Muscle layer of duodenum (tissue), 2 donors: ENCODE measurements at regions not wholly inside any gene's neighbourhood (a gene's known extent, or its start where the extent isn't known, plus 50 kb on each side); places are given as distances from the start of the nearest gene placed in this dataset.

Experiments
- H3K27ac ChIP-seq: one replicate; pipeline ENCODE4 v1.7.0; 2013; ENCODE audit warnings: mild to moderate bottlenecking, low read length
- H3K27me3 ChIP-seq: one replicate; pipeline ENCODE4 v1.7.0; 2013; ENCODE audit warnings: low read depth, mild to moderate bottlenecking, control low read depth, low read length
- H3K36me3 ChIP-seq, 2 donors: one replicate each; pipeline ENCODE4 v1.7.0; 2013; ENCODE audit warnings: low read length in 2 of 2, control low read depth in 1 of 2, mild to moderate bottlenecking in 1 of 2; ENCODE audit not compliant: insufficient read depth in 2 of 2, control insufficient read depth in 1 of 2
- H3K4me1 ChIP-seq, 2 donors: one replicate each; pipeline ENCODE4 v1.7.0; 2013; ENCODE audit warnings: low read length in 2 of 2, mild to moderate bottlenecking in 2 of 2, control low read depth in 1 of 2, moderate library complexity in 1 of 2; ENCODE audit not compliant: insufficient read depth in 2 of 2, control insufficient read depth in 1 of 2
- H3K4me3 ChIP-seq, 2 donors: one replicate each; pipeline ENCODE4 v1.7.0; 2013; ENCODE audit warnings: low read length in 2 of 2, low read depth in 1 of 2, mild to moderate bottlenecking in 1 of 2
- H3K9me3 ChIP-seq, 2 donors: one replicate each; pipeline ENCODE4 v1.7.0; 2013; ENCODE audit warnings: low read length in 2 of 2, control low read depth in 1 of 2, mild to moderate bottlenecking in 1 of 2; ENCODE audit not compliant: control insufficient read depth in 1 of 2
- donor health status: healthy.

DNA sequence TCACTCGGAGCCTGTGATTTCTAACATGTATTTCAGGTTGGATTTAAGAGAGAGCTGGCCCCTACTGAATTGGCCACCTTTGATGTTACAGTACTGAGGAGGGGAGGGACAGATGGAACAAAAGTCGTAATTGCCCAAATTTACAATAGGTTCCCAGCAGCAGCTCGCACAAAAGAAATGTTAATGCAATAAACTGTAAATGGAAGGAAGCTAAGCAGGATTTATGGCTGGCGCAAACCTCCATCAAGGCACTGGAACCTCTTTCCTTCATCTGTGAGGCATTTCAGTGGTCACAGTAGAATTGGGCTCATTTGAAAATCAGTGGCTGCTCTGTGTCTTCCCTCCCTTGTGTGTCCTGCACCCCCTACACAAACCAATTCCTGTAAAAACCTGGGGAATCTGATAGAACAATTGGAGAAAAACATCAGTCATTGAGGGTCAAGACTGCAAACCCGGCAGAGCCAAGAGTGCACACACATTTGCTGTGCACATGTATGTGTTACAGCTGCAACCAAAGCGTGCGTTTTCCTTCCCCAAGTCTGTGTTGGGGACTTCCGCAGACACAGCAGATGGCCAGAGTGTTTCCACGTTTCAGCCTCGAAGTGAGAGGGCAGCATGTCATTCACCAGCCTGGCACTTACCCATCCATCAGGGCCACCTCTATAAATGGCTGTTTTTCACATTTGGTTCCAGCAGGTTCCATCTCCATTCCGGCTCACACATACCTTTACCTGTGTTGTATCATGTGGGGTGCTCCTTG is 192.8 kb downstream of the TM9SF2 start:
- no peaks in the 10 kb centered on the region for H3K27me3 ChIP-seq
- no peaks in the 10 kb centered on the region for H3K36me3 ChIP-seq
- H3K4me3 ChIP-seq = no peak overlapping the region
- no peak overlapping the region for H3K27ac ChIP-seq
- no peaks in the 10 kb centered on the region for H3K9me3 ChIP-seq
- no peaks in the 10 kb centered on the region for H3K4me1 ChIP-seq

DNA sequence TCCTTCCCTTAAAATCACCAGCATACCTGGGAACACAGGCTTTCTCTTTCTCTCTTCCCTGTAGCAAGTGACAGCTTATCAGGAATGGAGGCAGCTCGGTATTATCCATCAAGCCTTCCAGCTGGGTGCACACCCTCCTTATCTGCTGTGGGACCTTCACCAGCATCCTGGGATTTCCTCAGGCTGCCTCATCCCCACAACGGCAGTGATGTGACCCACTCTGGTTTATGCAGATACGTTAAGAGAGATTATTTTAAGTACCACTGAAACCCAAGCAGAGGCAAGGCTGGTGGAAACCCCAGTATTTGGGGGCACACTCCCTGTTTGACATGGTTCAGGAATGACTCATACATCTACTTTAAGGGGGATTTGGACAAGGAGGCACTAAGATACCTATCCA is 192.1 kb downstream of the TM9SF2 start:
- Histone ChIP-seq H3K36me3 (no peaks in the 10 kb centered on the region), H3K27me3 (no peaks in the 10 kb centered on the region), H3K27ac (no peak overlapping the region), H3K4me1 (no peaks in the 10 kb centered on the region), H3K4me3 (no peak overlapping the region), H3K9me3 (no peaks in the 10 kb centered on the region)

DNA sequence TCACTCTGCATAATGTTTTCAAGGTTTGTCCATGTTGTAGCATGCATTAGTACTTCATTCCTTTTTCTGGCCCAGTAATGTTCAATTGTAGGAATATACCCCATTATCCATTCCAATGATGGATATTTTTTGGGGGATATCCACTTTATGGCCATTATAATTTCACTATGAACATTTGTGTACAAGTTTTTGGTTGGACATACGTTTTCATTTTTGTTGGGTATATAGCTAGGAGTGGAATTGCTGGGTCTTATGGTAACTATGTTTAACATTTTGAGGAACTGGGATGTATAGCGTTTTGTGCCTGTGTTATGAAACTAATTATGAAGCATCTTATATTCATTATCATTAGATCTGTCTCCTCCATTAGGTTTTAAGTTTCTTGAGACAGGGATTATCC is 191.6 kb downstream of the TM9SF2 start:
- H3K27me3 ChIP-seq = no peaks in the 10 kb centered on the region
- H3K27ac ChIP-seq = no peak overlapping the region
- no peaks in the 10 kb centered on the region for H3K9me3 ChIP-seq
- H3K4me1 ChIP-seq = no peaks in the 10 kb centered on the region
- no peak overlapping the region for H3K4me3 ChIP-seq
- no peaks in the 10 kb centered on the region for H3K36me3 ChIP-seq

DNA sequence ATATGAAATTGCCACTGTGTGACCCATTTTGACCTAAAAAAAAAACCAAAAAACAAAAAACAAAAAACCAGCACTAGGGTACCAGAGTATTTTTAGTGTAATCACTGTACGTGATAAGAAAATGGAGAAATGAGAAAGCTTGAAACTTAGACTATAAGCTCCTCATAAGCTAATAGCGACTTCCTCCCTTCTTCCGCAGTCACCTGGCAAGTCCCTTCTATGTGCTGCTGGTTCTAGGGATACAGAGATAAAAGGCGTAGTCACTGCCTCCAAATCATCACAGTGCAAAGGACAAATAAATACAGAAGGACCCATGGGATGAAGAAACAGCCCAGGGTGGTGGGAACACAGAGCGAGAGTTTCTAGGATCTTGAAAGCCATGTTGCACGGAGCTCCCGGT is 190.3 kb downstream of the TM9SF2 start:
- H3K27ac ChIP-seq = no peak overlapping the region
- H3K4me1 ChIP-seq = no peaks in the 10 kb centered on the region
- H3K9me3 ChIP-seq = no peaks in the 10 kb centered on the region

DNA sequence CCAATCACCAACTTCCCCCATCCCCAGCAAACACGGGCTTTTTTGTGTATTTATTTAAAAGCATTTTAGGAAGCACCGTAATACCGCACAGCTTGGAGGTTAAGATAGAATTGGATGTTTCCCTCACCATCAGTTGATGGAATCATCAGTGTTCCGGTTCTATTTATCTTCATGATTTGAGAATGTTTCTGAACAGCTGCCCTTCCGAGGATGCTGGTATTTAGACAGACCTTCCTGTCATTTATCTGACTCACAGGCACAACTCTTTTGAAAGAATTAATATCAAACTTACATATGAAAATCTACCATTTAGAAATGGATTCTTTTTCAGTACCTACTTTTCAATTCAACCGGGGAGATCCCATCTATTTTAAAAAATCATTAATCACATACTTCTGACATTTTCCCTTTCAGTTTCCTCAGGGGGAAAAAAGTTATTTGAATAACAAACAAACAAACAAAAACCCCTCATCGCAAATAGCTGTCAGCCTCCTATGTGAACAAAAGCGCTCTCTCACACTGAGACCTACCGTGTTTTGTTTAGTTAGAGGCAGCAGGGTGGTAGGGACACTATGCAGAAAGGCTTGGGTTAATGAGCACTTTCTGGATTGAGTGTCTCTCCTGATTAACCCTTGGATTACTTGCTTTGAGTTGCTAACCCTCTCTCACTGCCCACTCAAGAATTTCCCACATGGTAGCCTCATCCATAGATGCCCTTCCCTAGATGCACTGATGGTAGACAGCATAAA is 189.3 kb downstream of the TM9SF2 start:
- no peaks in the 10 kb centered on the region for H3K27me3 ChIP-seq
- H3K4me1 ChIP-seq = no peaks in the 10 kb centered on the region
- no peaks in the 10 kb centered on the region for H3K36me3 ChIP-seq
- no peak overlapping the region for H3K4me3 ChIP-seq
- no peak overlapping the region for H3K27ac ChIP-seq
- no peaks in the 10 kb centered on the region for H3K9me3 ChIP-seq

More for the DNA sequence above, 190.3 kb downstream of the TM9SF2 start:
- Histone ChIP-seq H3K27me3 (no peaks in the 10 kb centered on the region), H3K4me3 (no peak overlapping the region), H3K36me3 (no peaks in the 10 kb centered on the region)

DNA sequence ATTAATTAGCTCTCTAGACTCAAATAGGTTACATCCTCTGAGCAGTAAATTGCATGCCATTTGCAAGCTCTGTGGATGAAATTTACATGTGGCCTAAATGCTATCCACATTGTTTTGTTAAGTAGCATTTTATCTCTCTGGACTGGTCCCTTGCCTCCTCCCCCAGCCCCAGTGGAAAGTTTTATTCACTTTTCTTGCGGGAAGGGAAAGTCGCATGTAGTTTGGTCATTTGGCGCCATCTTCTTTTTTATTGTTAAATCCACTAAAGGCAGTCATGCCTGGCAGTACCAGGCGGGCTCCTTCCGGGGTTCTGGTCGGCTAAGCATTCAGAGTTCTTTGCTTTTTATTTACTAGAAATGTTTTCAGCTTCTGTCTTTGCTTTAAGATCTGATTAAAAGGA is 188.7 kb downstream of the TM9SF2 start:
- Histone ChIP-seq H3K9me3 (no peaks in the 10 kb centered on the region), H3K4me1 (no peaks in the 10 kb centered on the region), H3K27me3 (no peaks in the 10 kb centered on the region), H3K27ac (no peak overlapping the region), H3K36me3 (no peaks in the 10 kb centered on the region), H3K4me3 (no peak overlapping the region)

DNA sequence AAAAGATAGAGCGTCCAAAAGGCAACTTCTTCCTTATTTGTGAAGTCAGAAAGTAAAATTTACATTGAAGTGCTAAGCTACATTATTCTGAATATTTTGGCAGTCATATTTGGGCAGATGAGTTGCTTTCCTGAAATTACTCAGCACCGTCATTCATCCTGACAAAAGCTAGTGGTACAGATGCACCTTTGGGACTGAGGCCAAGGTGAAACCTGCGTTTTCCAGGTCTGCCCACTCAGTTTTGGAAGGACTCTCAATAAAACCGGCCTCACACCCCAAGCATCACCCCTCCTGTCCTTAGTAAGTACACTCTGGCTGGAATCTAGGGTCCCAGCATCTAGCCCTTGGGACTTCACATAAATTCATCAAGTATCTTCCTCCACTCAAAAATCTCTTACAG is 187.5 kb downstream of the TM9SF2 start:
- H3K27me3 ChIP-seq = no peaks in the 10 kb centered on the region
- H3K4me3 ChIP-seq = peak overlapping the region in 1 of 2 donors; percentile 1
- H3K27ac ChIP-seq = no peak overlapping the region
- no peaks in the 10 kb centered on the region for H3K36me3 ChIP-seq
- no peaks in the 10 kb centered on the region for H3K4me1 ChIP-seq
- H3K9me3 ChIP-seq = no peaks in the 10 kb centered on the region

DNA sequence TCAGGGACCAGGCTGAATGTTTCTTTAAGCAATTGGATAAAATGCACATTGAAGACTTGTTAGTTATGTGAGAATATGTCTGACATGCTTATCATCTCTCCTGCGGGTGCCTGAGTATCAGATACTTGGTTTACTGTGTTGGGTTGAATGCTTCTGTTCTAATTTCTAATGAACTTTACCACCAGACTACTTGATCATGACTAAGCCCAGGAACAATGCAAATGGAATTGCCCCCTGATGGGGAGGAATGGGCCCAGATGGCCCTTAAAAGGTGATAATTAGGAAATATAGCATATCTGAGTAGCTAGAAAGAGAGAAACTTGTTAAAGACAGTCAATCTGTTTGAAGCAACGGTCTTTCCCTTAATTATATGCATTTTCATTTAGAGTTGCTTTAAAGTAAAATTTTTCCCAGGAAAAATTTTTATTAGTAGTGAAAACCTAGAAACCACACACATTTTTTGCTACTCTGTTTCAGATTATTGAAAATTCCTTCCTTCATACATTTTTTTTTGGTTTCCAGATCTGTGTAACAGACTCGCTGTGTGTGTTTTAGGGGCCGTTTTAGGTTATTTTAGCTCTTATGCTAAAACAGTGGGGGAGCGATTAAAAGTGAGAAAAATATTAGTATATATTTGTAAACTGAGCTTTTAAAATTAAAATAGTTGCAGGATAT is 186.6 kb downstream of the TM9SF2 start:
- no peaks in the 10 kb centered on the region for H3K36me3 ChIP-seq

DNA sequence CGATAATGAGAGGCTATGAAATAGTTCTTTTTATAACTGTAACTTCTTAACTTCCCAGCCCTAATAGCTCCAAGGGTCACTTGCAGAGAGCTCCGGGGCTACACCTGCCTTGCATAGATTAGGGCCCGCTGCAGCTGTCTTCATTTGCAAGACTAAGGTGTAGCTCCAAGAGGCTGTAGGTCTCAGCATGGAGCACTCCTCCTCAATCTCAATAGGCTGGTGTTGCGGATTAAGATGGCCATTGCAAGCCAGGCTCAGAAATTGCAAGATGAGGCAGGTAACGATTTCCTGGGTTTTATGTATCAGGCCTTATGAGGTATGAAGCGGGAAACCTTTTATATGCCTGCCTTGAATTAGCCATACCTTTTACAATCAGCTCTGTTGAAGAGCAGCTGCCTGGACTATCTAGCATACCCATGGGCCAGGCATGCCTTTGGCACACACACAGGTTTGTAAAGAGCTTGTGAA is 185.7 kb downstream of the TM9SF2 start:
- no peaks in the 10 kb centered on the region for H3K9me3 ChIP-seq
- H3K27me3 ChIP-seq = no peaks in the 10 kb centered on the region
- no peaks in the 10 kb centered on the region for H3K36me3 ChIP-seq
- no peaks in the 10 kb centered on the region for H3K4me1 ChIP-seq
- peak overlapping the region in 1 of 2 donors; percentile 31 for H3K4me3 ChIP-seq
- H3K27ac ChIP-seq = peak overlapping the region; percentile 24

More for the DNA sequence above, 186.6 kb downstream of the TM9SF2 start:
- H3K4me1 ChIP-seq = no peaks in the 10 kb centered on the region
- peak overlapping the region; percentile 7 for H3K27ac ChIP-seq
- peak overlapping the region in 1 of 2 donors; percentile 31 for H3K4me3 ChIP-seq
- no peaks in the 10 kb centered on the region for H3K27me3 ChIP-seq
- no peaks in the 10 kb centered on the region for H3K9me3 ChIP-seq

DNA sequence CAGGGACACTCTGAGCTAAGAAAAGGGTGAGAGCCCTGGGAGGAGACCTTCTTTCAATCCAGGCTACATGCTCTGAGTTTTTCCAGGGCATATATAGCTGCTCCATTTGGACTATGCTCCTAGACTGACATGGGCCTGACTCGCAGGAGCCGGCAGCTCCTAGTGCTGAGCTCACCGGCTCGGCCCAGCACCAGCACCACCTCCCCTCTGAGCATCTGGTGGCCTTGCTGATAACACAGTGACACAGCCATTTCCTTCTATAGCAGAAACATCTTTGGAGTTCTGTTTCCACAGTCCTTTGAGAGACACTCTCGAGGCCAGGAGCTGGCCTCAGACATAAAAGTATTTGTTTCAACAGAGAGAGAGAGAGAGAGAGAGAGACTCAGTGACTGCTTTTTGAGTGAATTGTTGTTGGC is 184.9 kb downstream of the TM9SF2 start:
- Histone ChIP-seq H3K4me1 (no peaks in the 10 kb centered on the region), H3K36me3 (no peaks in the 10 kb centered on the region), H3K27ac (peak overlapping the region; percentile 24)

DNA sequence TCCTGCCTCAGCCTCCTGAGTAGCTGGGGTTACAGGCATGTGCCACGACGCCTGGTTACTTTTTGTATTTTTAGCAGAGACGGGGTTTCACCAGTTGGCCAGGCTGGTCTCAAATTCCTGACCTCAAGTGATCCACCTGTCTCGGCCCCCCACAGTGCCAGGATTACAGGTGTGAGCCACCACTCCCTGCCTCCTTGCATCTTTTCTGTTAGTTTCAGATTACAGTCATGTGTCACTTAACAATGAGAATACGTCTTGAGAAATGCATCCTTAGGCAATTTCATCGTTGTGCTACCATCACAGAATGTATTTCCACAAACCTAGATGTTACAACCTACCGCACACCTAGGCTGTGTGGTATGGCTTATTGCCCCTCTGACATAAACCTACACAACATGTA is 180.4 kb downstream of the TM9SF2 start:
- H3K4me1 ChIP-seq = peaks cover 0 to 10% of the 10 kb centered on the region in 2 donors
- no peak overlapping the region for H3K27ac ChIP-seq
- no peak overlapping the region for H3K4me3 ChIP-seq
- no peaks in the 10 kb centered on the region for H3K9me3 ChIP-seq
- no peaks in the 10 kb centered on the region for H3K36me3 ChIP-seq
- no peaks in the 10 kb centered on the region for H3K27me3 ChIP-seq

More for the DNA sequence above, 184.9 kb downstream of the TM9SF2 start:
- no peak overlapping the region for H3K4me3 ChIP-seq
- no peaks in the 10 kb centered on the region for H3K27me3 ChIP-seq
- no peaks in the 10 kb centered on the region for H3K9me3 ChIP-seq
